Lung (tissue), 11 donors: ENCODE measurements at regions not wholly inside any gene's neighbourhood (a gene's known extent, or its start where the extent isn't known, plus 50 kb on each side); places are given as distances from the start of the nearest gene placed in this dataset.

Source experiments
- ATAC-seq: fragments of 200-7000 bp; cut with Tn5 transposase; one replicate; pipeline ENCODE4 v1.9.1; 2020; ENCODE audit warnings: moderate number of reproducible peaks; ENCODE audit not compliant: insufficient read depth, low FRiP score
- DNase-seq, 3 donors: peaks; one replicate each; pipeline ENCODE4 v3.0.0-alpha.2; 2013 to 2017
- H3K27ac ChIP-seq, 2 donors: one replicate each; pipeline ENCODE4 v1.5.1; 2013; ENCODE audit warnings: mild to moderate bottlenecking in 2 of 2, moderate library complexity in 2 of 2, control low read depth in 1 of 2, inconsistent platforms in 1 of 2, low read depth in 1 of 2, low read length in 1 of 2
- H3K27me3 ChIP-seq, 3 donors: one replicate each; pipeline ENCODE4 v1.5.1; 2013; ENCODE audit warnings: low read length in 2 of 3; ENCODE audit not compliant: control insufficient read depth in 3 of 3, insufficient read depth in 3 of 3
- H3K36me3 ChIP-seq, 4 donors: one replicate each; pipeline ENCODE4 v1.5.1; 2013; ENCODE audit warnings: low read length in 4 of 4, mild to moderate bottlenecking in 1 of 4, moderate library complexity in 1 of 4; ENCODE audit not compliant: control insufficient read depth in 4 of 4, insufficient read depth in 4 of 4
- H3K4me1 ChIP-seq, 5 donors: one replicate each; pipeline ENCODE4 v1.5.1; 2013; ENCODE audit warnings: low read length in 5 of 5, mild to moderate bottlenecking in 2 of 5, moderate library complexity in 1 of 5; ENCODE audit not compliant: control insufficient read depth in 5 of 5, insufficient read depth in 5 of 5
- H3K4me3 ChIP-seq: one replicate; pipeline ENCODE4 v1.5.1; 2013; ENCODE audit warnings: mild to moderate bottlenecking, control low read depth, moderate library complexity
- H3K9ac ChIP-seq, 2 donors: one replicate each; pipeline ENCODE4 v1.5.1; 2013; ENCODE audit warnings: low read length in 2 of 2, control low read depth in 1 of 2; ENCODE audit not compliant: insufficient read depth in 1 of 2
- H3K9me3 ChIP-seq, 4 donors: one replicate each; pipeline ENCODE4 v1.5.1; 2013; ENCODE audit warnings: low read length in 3 of 4, mild to moderate bottlenecking in 1 of 4, moderate library complexity in 1 of 4; ENCODE audit not compliant: control insufficient read depth in 4 of 4, insufficient read depth in 3 of 4
- CTCF ChIP-seq: IDR thresholded peaks from 2 replicates; pipeline ENCODE4 v1.5.1; 2012; ENCODE audit warnings: mild to moderate bottlenecking; ENCODE audit errors: control extremely low read depth, extremely low read depth
- WGBS, 2 donors: extraction: QIAGEN DNeasy Blood & Tissue Kit; methylation state at CpG; one replicate each; pipeline ENCODE4 v1.1.7; 2013; 5-methylcytosine and 5-hydroxymethylcytosine counted together
- donor health status: control.
- donor health status: control.
- donor health status: Bipolar disorder and iron deficiency.
- donor health status: healthy.
- donor health status: DM: yes; HTN: yes; CAD: no.

- ATAC-seq (no peak), DNase-seq (no peak)
- no peak overlapping the region for H3K27ac ChIP-seq
- H3K9me3 ChIP-seq: no peaks in the 10 kb centered on the region
- TF ChIP-seq CTCF: no peak
- 79 to 81% methylated on average over 12 of the region's 12 CpGs for WGBS, 2 donors
- H3K4me3 ChIP-seq: no peak overlapping the region
- peaks cover 0 to 8% (median 3%) of the 10 kb centered on the region in 5 donors for H3K4me1 ChIP-seq
- H3K9ac ChIP-seq: no peak overlapping the region
- H3K27me3 ChIP-seq: no peaks in the 10 kb centered on the region
- no peaks in the 10 kb centered on the region for H3K36me3 ChIP-seq
Observed at GRCh38 chr3:21825684-21826083, 74.7 kb upstream of the ZNF385D start.

GRCh38 chr3:21826416-21826815 lies 75.4 kb upstream of the ZNF385D start:
- Histone ChIP-seq H3K9me3 (no peaks in the 10 kb centered on the region), H3K4me3 (no peak overlapping the region), H3K4me1 (peaks cover 0 to 9% (median 3%) of the 10 kb centered on the region in 5 donors), H3K36me3 (no peaks in the 10 kb centered on the region), H3K9ac (no peak overlapping the region), H3K27ac (no peak overlapping the region), H3K27me3 (no peaks in the 10 kb centered on the region)
- DNase-seq: no peak
- no peak for TF ChIP-seq CTCF
- WGBS, 2 donors: 7 to 11% methylated on average over 1 of the region's 1 CpG
- no peak for ATAC-seq

GRCh38 chr3:21830541-21830940 lies 79.5 kb upstream of the ZNF385D start:
- Histone ChIP-seq H3K27ac (no peak overlapping the region), H3K9ac (no peak overlapping the region), H3K27me3 (no peaks in the 10 kb centered on the region), H3K36me3 (no peaks in the 10 kb centered on the region), H3K9me3 (no peaks in the 10 kb centered on the region), H3K4me3 (no peak overlapping the region), H3K4me1 (peaks cover 0 to 9% (median 3%) of the 10 kb centered on the region in 5 donors)
- DNase-seq (peak in 2 of 3 donors; percentile 26 to 32), ATAC-seq (no peak)
- 67 to 77% methylated on average over 2 of the region's 2 CpGs for WGBS, 2 donors
- TF ChIP-seq CTCF: no peak

GRCh38 chr3:21835264-21835663 lies 84.3 kb upstream of the ZNF385D start:
- no peaks in the 10 kb centered on the region for H3K36me3 ChIP-seq
- no peaks in the 10 kb centered on the region for H3K27me3 ChIP-seq
- H3K4me3 ChIP-seq: no peak overlapping the region
- no peak for DNase-seq
- no peak overlapping the region for H3K9ac ChIP-seq
- H3K4me1 ChIP-seq: peaks cover 0 to 17% (median 0%) of the 10 kb centered on the region in 5 donors
- ATAC-seq: no peak
- H3K27ac ChIP-seq: no peak overlapping the region
- TF ChIP-seq CTCF: no peak
- WGBS, 2 donors: 74 to 82% methylated on average over 2 of the region's 2 CpGs
- no peaks in the 10 kb centered on the region for H3K9me3 ChIP-seq
